ENCODE measurements at regions not wholly inside any gene's neighbourhood (a gene's known extent, or its start where the extent isn't known, plus 50 kb on each side); places are given as distances from the start of the nearest gene placed in this dataset.

DNA sequence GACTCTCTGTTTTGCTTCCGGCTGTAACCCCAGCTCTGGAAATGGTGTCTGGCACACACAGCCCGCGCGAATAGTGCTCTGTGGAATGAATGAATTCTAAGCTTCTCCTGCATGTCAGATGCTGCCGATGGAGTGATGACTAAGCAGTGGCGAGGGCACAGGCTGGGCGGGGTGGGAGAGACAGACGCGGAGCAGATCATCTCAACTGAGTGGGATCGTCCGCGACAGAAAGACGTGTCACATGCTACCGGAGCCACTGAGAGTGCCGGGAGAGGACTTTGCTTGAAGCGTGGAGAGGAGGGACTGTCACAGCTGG is 334.5 kb downstream of the CTTN start:
- no peak for DNase-seq
- H3K27me3 Mint-ChIP-seq (ENCODE audit: unreplicated experiment) = no peaks in the 10 kb centered on the region

DNA sequence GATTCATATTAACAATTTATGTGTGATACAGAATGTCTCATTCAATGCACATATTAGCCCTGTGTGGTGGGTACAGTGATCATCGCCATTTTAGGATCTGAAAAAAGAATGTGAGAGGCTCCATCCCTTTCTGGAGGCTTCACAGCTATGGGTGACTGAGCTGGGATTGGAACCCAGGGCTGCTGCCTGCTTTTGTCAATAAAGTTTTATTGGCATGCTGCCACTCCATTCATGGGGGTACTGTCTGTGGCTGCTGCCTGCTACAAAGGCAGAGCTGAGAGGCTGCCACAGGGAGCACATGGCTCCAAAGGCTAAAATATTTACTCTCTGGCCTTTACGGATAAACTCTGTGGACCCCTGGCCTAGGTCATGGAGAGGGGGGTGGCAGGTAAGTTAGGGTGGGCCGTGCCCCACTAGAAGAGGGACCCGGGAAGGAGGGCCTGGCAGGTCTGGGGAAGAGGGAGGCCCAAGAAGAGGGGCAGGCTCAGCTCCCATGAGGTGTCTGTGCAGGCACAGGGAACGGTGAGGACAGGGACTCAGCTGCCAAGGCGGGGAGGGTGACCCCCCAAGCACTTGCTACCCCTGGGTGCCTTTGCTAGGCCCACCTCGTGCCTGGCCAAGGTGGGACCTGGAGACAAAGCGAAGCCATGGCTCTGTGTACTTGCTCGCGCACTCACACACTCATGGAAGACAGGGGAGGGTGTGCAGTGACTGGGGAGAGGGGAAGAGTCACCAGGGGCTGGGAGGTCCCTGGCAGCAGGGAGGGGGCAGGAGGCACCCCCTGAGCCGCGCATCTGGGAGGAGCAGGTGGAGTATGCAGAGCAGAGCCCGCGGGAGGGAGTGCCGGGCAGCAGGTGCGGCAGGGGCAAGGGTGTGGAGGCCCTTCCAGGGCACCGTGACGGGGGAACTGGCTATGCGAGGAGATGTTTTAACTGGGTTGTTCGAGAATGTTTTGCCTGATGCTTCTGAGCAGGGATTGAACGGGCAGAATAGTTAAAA is 335.3 kb downstream of the CTTN start:
- Mint-ChIP-seq H3K9me3 (ENCODE audit: low read depth, unreplicated experiment) (no peaks in the 10 kb centered on the region), H3K27me3 (ENCODE audit: unreplicated experiment) (no peaks in the 10 kb centered on the region), H3K36me3 (ENCODE audit: insufficient read depth, unreplicated experiment) (peaks cover 5% of the 10 kb centered on the region), H3K4me3 (ENCODE audit: low read depth, unreplicated experiment) (no peak overlapping the region), H3K4me1 (ENCODE audit: low read depth, unreplicated experiment) (no peaks in the 10 kb centered on the region), H3K27ac (ENCODE audit: unreplicated experiment) (no peak overlapping the region)
- CTCF ChIA-PET = no interaction called here
- DNase-seq = no peak
- no TSS peak for BruUV-seq (replicated peaks)
- intact Hi-C loops (cut with micrococcal nuclease; ENCODE audit: unreplicated experiment) = no loop called here
- TF ChIP-seq, protein P1, sequence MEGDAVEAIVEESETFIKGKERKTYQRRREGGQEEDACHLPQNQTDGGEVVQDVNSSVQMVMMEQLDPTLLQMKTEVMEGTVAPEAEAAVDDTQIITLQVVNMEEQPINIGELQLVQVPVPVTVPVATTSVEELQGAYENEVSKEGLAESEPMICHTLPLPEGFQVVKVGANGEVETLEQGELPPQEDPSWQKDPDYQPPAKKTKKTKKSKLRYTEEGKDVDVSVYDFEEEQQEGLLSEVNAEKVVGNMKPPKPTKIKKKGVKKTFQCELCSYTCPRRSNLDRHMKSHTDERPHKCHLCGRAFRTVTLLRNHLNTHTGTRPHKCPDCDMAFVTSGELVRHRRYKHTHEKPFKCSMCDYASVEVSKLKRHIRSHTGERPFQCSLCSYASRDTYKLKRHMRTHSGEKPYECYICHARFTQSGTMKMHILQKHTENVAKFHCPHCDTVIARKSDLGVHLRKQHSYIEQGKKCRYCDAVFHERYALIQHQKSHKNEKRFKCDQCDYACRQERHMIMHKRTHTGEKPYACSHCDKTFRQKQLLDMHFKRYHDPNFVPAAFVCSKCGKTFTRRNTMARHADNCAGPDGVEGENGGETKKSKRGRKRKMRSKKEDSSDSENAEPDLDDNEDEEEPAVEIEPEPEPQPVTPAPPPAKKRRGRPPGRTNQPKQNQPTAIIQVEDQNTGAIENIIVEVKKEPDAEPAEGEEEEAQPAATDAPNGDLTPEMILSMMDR (IDR thresholded peaks at IDR 0.05; ENCODE audit: unreplicated experiment) = no peak

More for the DNA sequence above, 334.5 kb downstream of the CTTN start:
- H3K4me1 Mint-ChIP-seq (ENCODE audit: low read depth, unreplicated experiment) = no peaks in the 10 kb centered on the region
- H3K4me3 Mint-ChIP-seq (ENCODE audit: low read depth, unreplicated experiment) = no peak overlapping the region
- CTCF ChIA-PET = no interaction called here
- no TSS peak for BruUV-seq (replicated peaks)
- peaks cover 5% of the 10 kb centered on the region for H3K36me3 Mint-ChIP-seq (ENCODE audit: insufficient read depth, unreplicated experiment)
- intact Hi-C loops (cut with micrococcal nuclease; ENCODE audit: unreplicated experiment) = no loop called here
- no peak overlapping the region for H3K27ac Mint-ChIP-seq (ENCODE audit: unreplicated experiment)
- TF ChIP-seq, protein P1 (IDR thresholded peaks at IDR 0.05; ENCODE audit: unreplicated experiment) = no peak
- H3K9me3 Mint-ChIP-seq (ENCODE audit: low read depth, unreplicated experiment) = no peaks in the 10 kb centered on the region

- no peak for DNase-seq
- H3K27ac Mint-ChIP-seq (ENCODE audit: unreplicated experiment) = no peak overlapping the region
- CTCF ChIA-PET = no interaction called here
- intact Hi-C loops (cut with micrococcal nuclease; ENCODE audit: unreplicated experiment) = no loop called here
- no peak overlapping the region for H3K4me3 Mint-ChIP-seq (ENCODE audit: low read depth, unreplicated experiment)
- no peaks in the 10 kb centered on the region for H3K4me1 Mint-ChIP-seq (ENCODE audit: low read depth, unreplicated experiment)
- H3K9me3 Mint-ChIP-seq (ENCODE audit: low read depth, unreplicated experiment) = no peaks in the 10 kb centered on the region
- peaks cover 9% of the 10 kb centered on the region for H3K36me3 Mint-ChIP-seq (ENCODE audit: insufficient read depth, unreplicated experiment)
- H3K27me3 Mint-ChIP-seq (ENCODE audit: unreplicated experiment) = no peaks in the 10 kb centered on the region
- BruUV-seq (replicated peaks) = no TSS peak
- TF ChIP-seq, protein P1 (IDR thresholded peaks at IDR 0.05; ENCODE audit: unreplicated experiment) = no peak
Measured at GRCh38 chr11:70734379-70734778, 336.1 kb downstream of the CTTN start.

GRCh38 chr11:70734911-70735310 is 336.6 kb downstream of the CTTN start:
- DNase-seq = no peak
- peaks cover 9% of the 10 kb centered on the region for H3K36me3 Mint-ChIP-seq (ENCODE audit: insufficient read depth, unreplicated experiment)
- intact Hi-C loops (cut with micrococcal nuclease; ENCODE audit: unreplicated experiment) = no loop called here
- no TSS peak for BruUV-seq (replicated peaks)
- TF ChIP-seq, protein P1 (IDR thresholded peaks at IDR 0.05; ENCODE audit: unreplicated experiment) = no peak
- H3K27me3 Mint-ChIP-seq (ENCODE audit: unreplicated experiment) = no peaks in the 10 kb centered on the region
- no peak overlapping the region for H3K27ac Mint-ChIP-seq (ENCODE audit: unreplicated experiment)
- H3K4me3 Mint-ChIP-seq (ENCODE audit: low read depth, unreplicated experiment) = no peak overlapping the region
- CTCF ChIA-PET = no interaction called here
- H3K4me1 Mint-ChIP-seq (ENCODE audit: low read depth, unreplicated experiment) = no peaks in the 10 kb centered on the region
- H3K9me3 Mint-ChIP-seq (ENCODE audit: low read depth, unreplicated experiment) = no peaks in the 10 kb centered on the region

Data from Calu3 (cell line).